Ishikawa (cell line): ENCODE measurements at regions not wholly inside any gene's neighbourhood (a gene's known extent, or its start where the extent isn't known, plus 50 kb on each side); places are given as distances from the start of the nearest gene placed in this dataset.

Experiments
- CEBPB ChIP-seq: IDR thresholded peaks from 2 replicates; pipeline ENCODE4 v1.6.1; 2012
- CREB1 ChIP-seq: IDR thresholded peaks from 2 replicates; pipeline ENCODE4 v1.6.1; 2012; ENCODE audit warnings: low read depth
- EGR1 ChIP-seq: IDR thresholded peaks from 2 replicates; pipeline ENCODE4 v1.6.1; 2012
- EP300 ChIP-seq: IDR thresholded peaks from 2 replicates; pipeline ENCODE4 v1.6.1; 2012; ENCODE audit warnings: borderline replicate concordance
- FOXM1 ChIP-seq: IDR thresholded peaks from 2 replicates; pipeline ENCODE4 v1.6.1; 2012; ENCODE audit warnings: low read depth, borderline replicate concordance
- NFIC ChIP-seq: IDR thresholded peaks from 2 replicates; pipeline ENCODE4 v1.6.1; 2012
- RAD21 ChIP-seq: IDR thresholded peaks from 2 replicates; pipeline ENCODE4 v1.6.1; 2012; ENCODE audit warnings: low read depth
- TAF1 ChIP-seq: IDR thresholded peaks from 2 replicates; pipeline ENCODE4 v1.6.1; 2012; ENCODE audit warnings: low read depth, mild to moderate bottlenecking
- TCF12 ChIP-seq: IDR thresholded peaks from 2 replicates; pipeline ENCODE4 v1.6.1; 2012; ENCODE audit warnings: low read depth
- TEAD4 ChIP-seq: IDR thresholded peaks from 2 replicates; pipeline ENCODE4 v1.6.1; 2012
- YY1 ChIP-seq: IDR thresholded peaks from 2 replicates; pipeline ENCODE4 v1.6.1; 2012; ENCODE audit warnings: low read depth
- ZBTB7A ChIP-seq: IDR thresholded peaks from 2 replicates; pipeline ENCODE4 v1.6.1; 2012; ENCODE audit warnings: low read depth
- TF ChIP-seq, protein P1 (sequence below): IDR thresholded peaks from 2 replicates; pipeline ENCODE4 v1.6.1; 2012
- TF ChIP-seq, protein P2 (sequence below): IDR thresholded peaks from 2 replicates; pipeline ENCODE4 v1.6.1; 2012; ENCODE audit warnings: low read depth, mild to moderate bottlenecking
- TF ChIP-seq, protein P3 (sequence below): IDR thresholded peaks from 2 replicates; pipeline ENCODE4 v1.6.1; 2012

DNA sequence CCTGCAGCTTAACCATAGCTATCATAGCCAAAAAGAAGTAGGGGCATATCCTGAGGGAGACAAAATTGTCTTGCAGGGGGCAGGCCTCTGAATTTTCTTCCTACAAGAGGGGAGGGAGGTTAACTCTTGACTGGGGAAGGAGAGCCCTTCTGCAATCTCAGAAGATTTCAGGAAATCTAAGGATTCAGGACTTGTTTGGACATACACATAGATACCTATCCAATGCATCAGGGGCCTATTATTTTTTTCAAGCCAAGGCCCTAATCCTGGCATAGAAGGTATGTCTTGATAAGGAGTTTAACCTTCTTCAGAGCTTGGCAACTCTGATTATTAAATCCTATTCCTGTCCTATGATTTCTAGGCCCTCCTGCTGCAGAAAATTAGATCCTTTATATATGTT lies 375.1 kb upstream of the ACTBL2 start:
- TF ChIP-seq ZBTB7A (no peak), TCF12 (no peak), FOXM1 (no peak), NFIC (no peak), CEBPB (no peak), EGR1 (no peak), EP300 (no peak), YY1 (no peak)
- TF ChIP-seq, protein P1, sequence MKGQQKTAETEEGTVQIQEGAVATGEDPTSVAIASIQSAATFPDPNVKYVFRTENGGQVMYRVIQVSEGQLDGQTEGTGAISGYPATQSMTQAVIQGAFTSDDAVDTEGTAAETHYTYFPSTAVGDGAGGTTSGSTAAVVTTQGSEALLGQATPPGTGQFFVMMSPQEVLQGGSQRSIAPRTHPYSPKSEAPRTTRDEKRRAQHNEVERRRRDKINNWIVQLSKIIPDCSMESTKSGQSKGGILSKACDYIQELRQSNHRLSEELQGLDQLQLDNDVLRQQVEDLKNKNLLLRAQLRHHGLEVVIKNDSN = no peak

DNA sequence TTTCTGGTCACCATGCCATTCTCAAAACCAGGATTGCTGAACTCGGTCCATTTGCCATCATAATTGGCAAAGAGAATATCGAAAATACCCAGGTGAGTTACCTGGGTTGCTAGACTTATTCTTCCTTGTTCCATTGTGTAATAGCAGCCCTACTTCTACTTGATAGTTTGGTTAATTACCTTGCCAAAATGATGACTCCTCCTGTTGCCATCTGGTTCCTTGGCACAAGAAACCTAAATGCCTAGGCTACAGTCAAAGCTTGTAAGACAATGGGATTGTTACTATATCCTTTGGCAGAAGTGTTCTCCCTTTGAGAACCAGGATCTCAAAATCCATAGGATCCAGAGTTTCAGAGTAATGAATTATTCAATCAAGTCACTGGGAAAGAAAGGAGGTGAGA lies 373.2 kb upstream of the ACTBL2 start:
- no peak for TF ChIP-seq EGR1
- TF ChIP-seq, protein P2, sequence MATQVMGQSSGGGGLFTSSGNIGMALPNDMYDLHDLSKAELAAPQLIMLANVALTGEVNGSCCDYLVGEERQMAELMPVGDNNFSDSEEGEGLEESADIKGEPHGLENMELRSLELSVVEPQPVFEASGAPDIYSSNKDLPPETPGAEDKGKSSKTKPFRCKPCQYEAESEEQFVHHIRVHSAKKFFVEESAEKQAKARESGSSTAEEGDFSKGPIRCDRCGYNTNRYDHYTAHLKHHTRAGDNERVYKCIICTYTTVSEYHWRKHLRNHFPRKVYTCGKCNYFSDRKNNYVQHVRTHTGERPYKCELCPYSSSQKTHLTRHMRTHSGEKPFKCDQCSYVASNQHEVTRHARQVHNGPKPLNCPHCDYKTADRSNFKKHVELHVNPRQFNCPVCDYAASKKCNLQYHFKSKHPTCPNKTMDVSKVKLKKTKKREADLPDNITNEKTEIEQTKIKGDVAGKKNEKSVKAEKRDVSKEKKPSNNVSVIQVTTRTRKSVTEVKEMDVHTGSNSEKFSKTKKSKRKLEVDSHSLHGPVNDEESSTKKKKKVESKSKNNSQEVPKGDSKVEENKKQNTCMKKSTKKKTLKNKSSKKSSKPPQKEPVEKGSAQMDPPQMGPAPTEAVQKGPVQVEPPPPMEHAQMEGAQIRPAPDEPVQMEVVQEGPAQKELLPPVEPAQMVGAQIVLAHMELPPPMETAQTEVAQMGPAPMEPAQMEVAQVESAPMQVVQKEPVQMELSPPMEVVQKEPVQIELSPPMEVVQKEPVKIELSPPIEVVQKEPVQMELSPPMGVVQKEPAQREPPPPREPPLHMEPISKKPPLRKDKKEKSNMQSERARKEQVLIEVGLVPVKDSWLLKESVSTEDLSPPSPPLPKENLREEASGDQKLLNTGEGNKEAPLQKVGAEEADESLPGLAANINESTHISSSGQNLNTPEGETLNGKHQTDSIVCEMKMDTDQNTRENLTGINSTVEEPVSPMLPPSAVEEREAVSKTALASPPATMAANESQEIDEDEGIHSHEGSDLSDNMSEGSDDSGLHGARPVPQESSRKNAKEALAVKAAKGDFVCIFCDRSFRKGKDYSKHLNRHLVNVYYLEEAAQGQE = no peak
- TF ChIP-seq RAD21 = no peak
- no peak for TF ChIP-seq CREB1
- no peak for TF ChIP-seq FOXM1
- TF ChIP-seq ZBTB7A = no peak
- TF ChIP-seq, protein P1 = no peak
- TF ChIP-seq YY1 = no peak
- TF ChIP-seq TCF12 = no peak
- TF ChIP-seq EP300 = no peak
- TF ChIP-seq TEAD4 = no peak
- TF ChIP-seq, protein P3, sequence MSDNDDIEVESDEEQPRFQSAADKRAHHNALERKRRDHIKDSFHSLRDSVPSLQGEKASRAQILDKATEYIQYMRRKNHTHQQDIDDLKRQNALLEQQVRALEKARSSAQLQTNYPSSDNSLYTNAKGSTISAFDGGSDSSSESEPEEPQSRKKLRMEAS = no peak
- no peak for TF ChIP-seq TAF1
- no peak for TF ChIP-seq NFIC
- TF ChIP-seq CEBPB = no peak

DNA sequence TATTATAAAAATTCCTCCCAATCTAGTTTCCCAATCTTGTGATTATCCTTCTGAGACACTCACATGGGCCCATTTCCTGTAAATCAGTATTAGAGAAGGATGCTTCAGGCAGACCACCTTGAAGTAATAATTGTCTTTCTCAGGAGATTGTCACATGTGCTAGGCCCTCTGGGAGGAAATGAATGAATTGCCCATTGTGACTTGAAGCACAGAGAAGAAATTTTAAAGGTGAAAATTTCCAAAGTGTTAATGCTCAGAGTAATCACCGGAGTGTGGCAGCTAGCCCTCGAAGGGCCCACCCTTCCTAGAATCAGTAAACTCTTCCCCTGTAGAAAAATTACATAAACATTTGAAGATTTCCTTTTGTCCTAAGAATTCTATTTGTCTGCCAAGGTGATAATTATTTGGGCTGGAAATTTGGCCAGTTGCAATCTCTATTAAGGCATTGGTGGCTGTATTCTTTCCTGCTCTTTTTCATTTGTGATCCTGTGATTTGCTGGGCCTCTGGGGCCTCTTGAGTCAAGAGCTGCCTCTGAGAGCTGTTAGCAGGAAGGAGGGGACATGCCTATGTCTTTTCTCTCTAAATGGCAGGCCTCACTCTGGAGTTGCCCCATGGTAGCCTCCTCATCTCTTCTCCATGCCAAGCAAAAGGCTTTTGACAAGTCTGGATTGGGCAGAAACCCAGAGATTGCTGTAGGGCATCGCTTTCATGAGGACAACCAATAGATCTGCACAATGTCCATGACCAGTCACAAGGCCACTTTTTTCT lies 371.5 kb upstream of the ACTBL2 start:
- TF ChIP-seq RAD21 (no peak), TAF1 (no peak), CREB1 (no peak), EGR1 (no peak), NFIC (no peak), FOXM1 (no peak), EP300 (no peak), TEAD4 (no peak), YY1 (no peak), ZBTB7A (no peak), TCF12 (no peak), CEBPB (no peak)
- TF ChIP-seq, protein P2 = no peak
- TF ChIP-seq, protein P3 = no peak
- TF ChIP-seq, protein P1 = no peak

DNA sequence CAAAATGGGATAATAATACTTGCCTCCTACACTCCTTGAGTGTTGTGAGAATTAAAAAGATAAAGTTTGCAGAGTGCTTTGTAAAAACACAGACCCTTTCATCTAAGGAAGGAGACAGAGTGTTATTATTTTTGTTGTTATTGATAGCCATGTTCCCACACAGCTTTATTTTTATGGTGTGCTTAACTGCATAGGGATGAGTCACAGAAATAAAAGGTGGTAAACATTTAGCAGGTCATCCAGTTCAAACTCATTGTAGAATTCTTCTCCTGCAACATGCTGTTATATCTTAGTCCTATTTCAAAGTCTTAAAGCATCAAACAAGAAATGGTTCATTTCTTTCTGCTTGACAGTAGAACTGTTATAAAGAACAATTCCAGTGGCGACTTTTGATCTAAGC lies 367.5 kb upstream of the ACTBL2 start:
- TF ChIP-seq TCF12 (no peak), NFIC (no peak), ZBTB7A (no peak), YY1 (no peak), EP300 (no peak), TEAD4 (no peak), FOXM1 (no peak)

DNA sequence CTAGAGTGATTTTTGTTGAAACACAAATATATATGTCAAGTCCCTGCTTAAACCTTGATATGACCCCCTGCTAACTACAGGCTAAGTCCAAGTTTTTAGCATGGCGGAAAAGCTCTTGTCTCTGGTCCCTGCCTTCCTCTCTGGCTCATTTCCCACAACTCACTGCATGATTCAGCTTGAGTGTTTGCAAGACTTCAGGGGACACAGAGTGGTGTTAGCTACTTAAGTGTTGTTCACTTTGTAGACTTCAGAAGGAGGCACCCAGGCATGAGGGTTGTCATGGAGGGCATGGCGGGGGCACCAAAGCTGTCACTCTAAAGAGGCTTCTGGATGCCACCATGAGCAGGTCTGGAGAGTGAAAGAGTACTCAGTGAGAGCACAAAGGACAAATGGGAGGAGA lies 362.4 kb upstream of the ACTBL2 start:
- TF ChIP-seq CEBPB (no peak), EGR1 (no peak), CREB1 (no peak), NFIC (no peak), TEAD4 (no peak), FOXM1 (no peak), TAF1 (no peak), RAD21 (no peak), YY1 (no peak), ZBTB7A (no peak), EP300 (no peak), TCF12 (no peak)
- TF ChIP-seq, protein P1 = no peak
- TF ChIP-seq, protein P2 = no peak
- TF ChIP-seq, protein P3 = no peak
